IMR-90 (cell line): ENCODE measurements at regions not wholly inside any gene's neighbourhood (a gene's known extent, or its start where the extent isn't known, plus 50 kb on each side); places are given as distances from the start of the nearest gene placed in this dataset.
A peak's percentile ranks its signal among the peaks of the same experiment; 100 is the strongest.

Source experiments
- ATAC-seq: fragments of 200-7000 bp; cut with Tn5 transposase; 2 replicates; pipeline ENCODE4 v1.9.1; 2020; ENCODE audit warnings: low read depth, mild to moderate bottlenecking, moderate library complexity
- BruUV-seq: library from RNA; stranded (reverse); fragments of 400-500 nt; replicated peaks from 2 replicates; lab custom pipeline; 2021; lab: Mats Ljungman, UMichigan
- CTCF ChIA-PET: fragments of 300-600 bp; formaldehyde crosslinking; extraction: SDS; loops from one replicate; lab custom pipeline; 2021; ENCODE audit warnings: antibody characterized with exemption; lab: Yijun Ruan, JAX
- POLR2A ChIA-PET: fragments of 300-600 bp; sonication (Branson Sonifier 250); formaldehyde crosslinking; loops from one replicate; lab custom pipeline; 2022; ENCODE audit warnings: antibody characterized with exemption; ENCODE audit not compliant: unreplicated experiment; lab: Charles Lee
- DNase-seq: peaks from one replicate; pipeline ENCODE4 v3.0.0; 2013
- H2AFZ ChIP-seq: replicated peaks from 2 replicates; pipeline ENCODE3; 2013; ENCODE audit warnings: low read length, mild to moderate bottlenecking; ENCODE audit not compliant: poor library complexity
- H2AK5ac ChIP-seq: 2 replicates; pipeline ENCODE4 v1.6.1; 2013; ENCODE audit warnings: low read depth, low read length, inconsistent platforms
- H2AK9ac ChIP-seq: replicated peaks from 2 replicates; pipeline ENCODE3; 2013; ENCODE audit warnings: mild to moderate bottlenecking, low read depth, low read length, moderate library complexity; ENCODE audit not compliant: poor library complexity
- H2BK120ac ChIP-seq: 2 replicates; pipeline ENCODE4 v1.6.1; 2013; ENCODE audit warnings: low read depth, low read length, inconsistent platforms
- H2BK15ac ChIP-seq: 3 replicates; pipeline ENCODE4 v1.6.1; 2013; ENCODE audit warnings: low read depth, low read length, inconsistent platforms
- H2BK20ac ChIP-seq: 2 replicates; pipeline ENCODE4 v1.6.1; 2013; ENCODE audit warnings: low read depth, mild to moderate bottlenecking, inconsistent platforms, low read length, moderate library complexity
- H2BK5ac ChIP-seq: 2 replicates; pipeline ENCODE4 v1.6.1; 2013; ENCODE audit warnings: mild to moderate bottlenecking, low read depth, low read length, inconsistent platforms; ENCODE audit not compliant: poor library complexity, severe bottlenecking
- H3K14ac ChIP-seq: replicated peaks from 2 replicates; pipeline ENCODE4 v1.6.1; 2013; ENCODE audit warnings: low read depth, low read length, inconsistent platforms
- H3K18ac ChIP-seq: 2 replicates; pipeline ENCODE4 v1.6.1; 2013; ENCODE audit warnings: low read depth, low read length, control low read depth
- H3K23ac ChIP-seq: 2 replicates; pipeline ENCODE4 v1.6.1; 2013; ENCODE audit warnings: low read depth, low read length, inconsistent platforms
- H3K27ac ChIP-seq: 2 replicates; pipeline ENCODE4 v1.5.1; 2013; ENCODE audit warnings: mild to moderate bottlenecking, control low read depth, low read length; ENCODE audit not compliant: insufficient read depth
- H3K27me3 ChIP-seq: 2 replicates; pipeline ENCODE4 v1.6.1; 2013; ENCODE audit warnings: low read length; ENCODE audit not compliant: control insufficient read depth, insufficient read depth
- H3K36me3 ChIP-seq: 2 replicates; pipeline ENCODE4 v1.6.1; 2013; ENCODE audit warnings: low read length, mixed read lengths; ENCODE audit not compliant: control insufficient read depth, insufficient read depth
- H3K4ac ChIP-seq: 2 replicates; pipeline ENCODE4 v1.6.1; 2013; ENCODE audit warnings: low read depth, low read length, inconsistent platforms
- H3K4me1 ChIP-seq: 2 replicates; pipeline ENCODE4 v1.6.1; 2013; ENCODE audit warnings: low read length, mixed read lengths; ENCODE audit not compliant: control insufficient read depth, insufficient read depth
- H3K4me2 ChIP-seq: 2 replicates; pipeline ENCODE4 v1.6.1; 2013; ENCODE audit warnings: low read depth, mild to moderate bottlenecking, control low read depth, low read length, moderate library complexity
- H3K4me3 ChIP-seq: 2 replicates; pipeline ENCODE4 v1.5.1; 2013; ENCODE audit warnings: low read depth, mild to moderate bottlenecking, control low read depth, low read length, moderate library complexity; ENCODE audit not compliant: insufficient read depth
- H3K56ac ChIP-seq: 2 replicates; pipeline ENCODE4 v1.6.1; 2013; ENCODE audit warnings: low read length, inconsistent platforms; ENCODE audit not compliant: insufficient read depth; ENCODE audit errors: extremely low read depth
- H3K79me1 ChIP-seq, 2 experiments: 2 replicates each; pipeline ENCODE4 v1.6.1; 2013; ENCODE audit warnings: low read length in 2 of 2, inconsistent platforms in 1 of 2, low read depth in 1 of 2
- H3K9ac ChIP-seq: 2 replicates; pipeline ENCODE4 v1.6.1; 2013; ENCODE audit warnings: low read depth, low read length, control low read depth
- H3K9me1 ChIP-seq: 2 replicates; pipeline ENCODE4 v1.6.1; 2013; ENCODE audit warnings: low read length, inconsistent platforms; ENCODE audit not compliant: insufficient read depth
- H3K9me3 ChIP-seq: 2 replicates; pipeline ENCODE4 v1.6.1; 2013; ENCODE audit warnings: low read length; ENCODE audit not compliant: control insufficient read depth, insufficient read depth
- H4K20me1 ChIP-seq: 2 replicates; pipeline ENCODE4 v1.6.1; 2013; ENCODE audit warnings: low read length, inconsistent platforms; ENCODE audit not compliant: insufficient read depth
- H4K5ac ChIP-seq: 2 replicates; pipeline ENCODE4 v1.6.1; 2013; ENCODE audit warnings: mild to moderate bottlenecking, low read depth, low read length, control low read depth
- H4K8ac ChIP-seq, 2 experiments: 2 replicates each; pipeline ENCODE4 v1.6.1; 2013; ENCODE audit warnings: low read depth in 2 of 2, low read length in 2 of 2, control low read depth in 1 of 2, inconsistent platforms in 1 of 2
- H4K91ac ChIP-seq: 2 replicates; pipeline ENCODE4 v1.6.1; 2013; ENCODE audit warnings: low read depth, low read length, inconsistent platforms; ENCODE audit not compliant: insufficient read depth
- BHLHE40 ChIP-seq: fragments of 150-350 bp; IDR thresholded peaks from 2 replicates; pipeline ENCODE4 v1.6.1; 2016; ENCODE audit warnings: mild to moderate bottlenecking, low read depth, low read length
- CEBPB ChIP-seq: IDR thresholded peaks from 2 replicates; pipeline ENCODE4 v1.6.1; 2012; ENCODE audit warnings: low read depth, low read length, improper control_type of control experiment
- CHD1 ChIP-seq: IDR thresholded peaks from 2 replicates; pipeline ENCODE4 v1.6.1; 2012; ENCODE audit warnings: low read depth, low read length, improper control_type of control experiment
- FOS ChIP-seq: fragments of 150-350 bp; IDR thresholded peaks from 2 replicates; pipeline ENCODE4 v1.6.1; 2016; ENCODE audit warnings: low read depth, low read length
- MAFK ChIP-seq: IDR thresholded peaks from 2 replicates; pipeline ENCODE4 v1.6.1; 2012; ENCODE audit warnings: low read depth, low read length, improper control_type of control experiment
- MAZ ChIP-seq: IDR thresholded peaks from 2 replicates; pipeline ENCODE4 v1.6.1; 2012; ENCODE audit warnings: low read depth, mild to moderate bottlenecking, low read length, improper control_type of control experiment, moderate library complexity, borderline replicate concordance
- MXI1 ChIP-seq: IDR thresholded peaks from 2 replicates; pipeline ENCODE4 v1.6.1; 2012; ENCODE audit warnings: low read depth, mild to moderate bottlenecking, low read length, moderate library complexity, borderline replicate concordance
- NFE2L2 ChIP-seq: fragments of 150-350 bp; IDR thresholded peaks from 2 replicates; pipeline ENCODE4 v1.6.1; 2016; ENCODE audit warnings: low read depth, mild to moderate bottlenecking, low read length
- POLR2A ChIP-seq: IDR thresholded peaks from 2 replicates; pipeline ENCODE4 v1.6.1; 2012; ENCODE audit warnings: mild to moderate bottlenecking, low read depth, low read length
- RAD21 ChIP-seq: IDR thresholded peaks from 2 replicates; pipeline ENCODE4 v1.6.1; 2012; ENCODE audit warnings: low read length, improper control_type of control experiment
- RCOR1 ChIP-seq: IDR thresholded peaks from 2 replicates; pipeline ENCODE4 v1.6.1; 2012; ENCODE audit warnings: mild to moderate bottlenecking, low read length, improper control_type of control experiment; ENCODE audit not compliant: insufficient replicate concordance
- RFX5 ChIP-seq: IDR thresholded peaks from 2 replicates; pipeline ENCODE4 v1.8.0; 2012; ENCODE audit warnings: low read depth, mild to moderate bottlenecking, low read length, moderate library complexity
- SMC3 ChIP-seq: fragments of 150-350 bp; IDR thresholded peaks from 2 replicates; pipeline ENCODE4 v1.6.1; 2016; ENCODE audit warnings: low read depth, mild to moderate bottlenecking, antibody characterized with exemption, low read length, moderate library complexity
- WGBS, 2 experiments: methylation state at CpG; one replicate each; pipeline versions ENCODE4 v1.1.5 to v1.1.7; 2013; ENCODE audit warnings: missing lambda C conversion rate in 2 of 2; ENCODE audit not compliant: insufficient read length in 1 of 2; ENCODE audit errors: extremely low coverage in 2 of 2; 5-methylcytosine and 5-hydroxymethylcytosine counted together
- dilution Hi-C: fragments of 300-500 bp; cut with HindIII; formaldehyde crosslinking; loops from one replicate; pipeline ENCODE4 v1.14.3; 2018; ENCODE audit warnings: low sequenced_read_pairs; ENCODE audit not compliant: unreplicated experiment
- in situ Hi-C: fragments of 300-500 bp; cut with MboI; formaldehyde crosslinking; loops from 3 replicates; pipeline ENCODE4 v1.14.3; 2019; ENCODE audit warnings: low sequenced_read_pairs, inconsistent platforms, mixed read lengths
- intact Hi-C: fragments of 100-400 bp; cut with micrococcal nuclease; formaldehyde crosslinking; loops from 2 replicates; pipeline ENCODE4 v1.10.0; 2022
- TF ChIP-seq, protein P1 (sequence below): fragments of 150-350 bp; IDR thresholded peaks from 2 replicates; pipeline ENCODE4 v1.6.1; 2017; ENCODE audit warnings: mild to moderate bottlenecking, antibody characterized with exemption, low read length, low read depth
- TF ChIP-seq, protein P2 (sequence below): fragments of 150-350 bp; IDR thresholded peaks from 2 replicates; pipeline ENCODE4 v1.6.1; 2016; ENCODE audit warnings: low read depth, mild to moderate bottlenecking, low read length, moderate library complexity, borderline replicate concordance
- TF ChIP-seq, protein P3 (sequence below): conservative IDR thresholded peaks from 2 replicates; pipeline ENCODE4 v1.5.1; 2012; ENCODE audit warnings: mild to moderate bottlenecking, low read depth, low read length, improper control_type of control experiment

- no peak overlapping the region for H2AFZ ChIP-seq
- intact Hi-C loops: no loop called here
- POLR2A ChIA-PET: no interaction called here
Measured at GRCh38 chr4:125677665-125678307, 363.0 kb downstream of the FAT4 start.

More at GRCh38 chr4:125677665-125678307, 363.0 kb downstream of the FAT4 start:
- H3K9me1 ChIP-seq: no peaks in the 10 kb centered on the region
- H4K20me1 ChIP-seq: no peaks in the 10 kb centered on the region
- no peak overlapping the region for H4K8ac ChIP-seq
- CTCF ChIA-PET: no interaction called here
- no peak overlapping the region for H2BK20ac ChIP-seq
- WGBS, 2 experiments: no CpG with 5 or more reads among the region's 2 CpGs
- no peak overlapping the region for H2BK5ac ChIP-seq
- no peak overlapping the region for H2BK15ac ChIP-seq
- no peak overlapping the region for H3K4me3 ChIP-seq
- H3K18ac ChIP-seq: no peak overlapping the region
- DNase-seq (no peak), ATAC-seq (no peak)
- no peaks in the 10 kb centered on the region for H3K36me3 ChIP-seq
- H3K4me2 ChIP-seq: peak overlapping the region; percentile 75; the same call in 1 of the 2 replicates
- no peak overlapping the region for H3K9ac ChIP-seq
- dilution Hi-C loops (no loop called here), in situ Hi-C loops (no loop called here)
- H3K56ac ChIP-seq: no peak overlapping the region
- no peak for TF ChIP-seq CEBPB
- TF ChIP-seq RAD21: no peak
- TF ChIP-seq RCOR1: no peak
- no peak for TF ChIP-seq RFX5
- no peak for TF ChIP-seq CHD1
- TF ChIP-seq FOS: no peak
- no peak for TF ChIP-seq NFE2L2
- no peak for TF ChIP-seq MXI1
- no peak for TF ChIP-seq SMC3
- TF ChIP-seq, protein P1, sequence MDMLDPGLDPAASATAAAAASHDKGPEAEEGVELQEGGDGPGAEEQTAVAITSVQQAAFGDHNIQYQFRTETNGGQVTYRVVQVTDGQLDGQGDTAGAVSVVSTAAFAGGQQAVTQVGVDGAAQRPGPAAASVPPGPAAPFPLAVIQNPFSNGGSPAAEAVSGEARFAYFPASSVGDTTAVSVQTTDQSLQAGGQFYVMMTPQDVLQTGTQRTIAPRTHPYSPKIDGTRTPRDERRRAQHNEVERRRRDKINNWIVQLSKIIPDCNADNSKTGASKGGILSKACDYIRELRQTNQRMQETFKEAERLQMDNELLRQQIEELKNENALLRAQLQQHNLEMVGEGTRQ: no peak
- TF ChIP-seq, protein P2, sequence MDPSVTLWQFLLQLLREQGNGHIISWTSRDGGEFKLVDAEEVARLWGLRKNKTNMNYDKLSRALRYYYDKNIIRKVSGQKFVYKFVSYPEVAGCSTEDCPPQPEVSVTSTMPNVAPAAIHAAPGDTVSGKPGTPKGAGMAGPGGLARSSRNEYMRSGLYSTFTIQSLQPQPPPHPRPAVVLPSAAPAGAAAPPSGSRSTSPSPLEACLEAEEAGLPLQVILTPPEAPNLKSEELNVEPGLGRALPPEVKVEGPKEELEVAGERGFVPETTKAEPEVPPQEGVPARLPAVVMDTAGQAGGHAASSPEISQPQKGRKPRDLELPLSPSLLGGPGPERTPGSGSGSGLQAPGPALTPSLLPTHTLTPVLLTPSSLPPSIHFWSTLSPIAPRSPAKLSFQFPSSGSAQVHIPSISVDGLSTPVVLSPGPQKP: no peak
- no peak for TF ChIP-seq POLR2A
- no peak for TF ChIP-seq BHLHE40
- no peak for TF ChIP-seq MAFK
- TF ChIP-seq, protein P3, sequence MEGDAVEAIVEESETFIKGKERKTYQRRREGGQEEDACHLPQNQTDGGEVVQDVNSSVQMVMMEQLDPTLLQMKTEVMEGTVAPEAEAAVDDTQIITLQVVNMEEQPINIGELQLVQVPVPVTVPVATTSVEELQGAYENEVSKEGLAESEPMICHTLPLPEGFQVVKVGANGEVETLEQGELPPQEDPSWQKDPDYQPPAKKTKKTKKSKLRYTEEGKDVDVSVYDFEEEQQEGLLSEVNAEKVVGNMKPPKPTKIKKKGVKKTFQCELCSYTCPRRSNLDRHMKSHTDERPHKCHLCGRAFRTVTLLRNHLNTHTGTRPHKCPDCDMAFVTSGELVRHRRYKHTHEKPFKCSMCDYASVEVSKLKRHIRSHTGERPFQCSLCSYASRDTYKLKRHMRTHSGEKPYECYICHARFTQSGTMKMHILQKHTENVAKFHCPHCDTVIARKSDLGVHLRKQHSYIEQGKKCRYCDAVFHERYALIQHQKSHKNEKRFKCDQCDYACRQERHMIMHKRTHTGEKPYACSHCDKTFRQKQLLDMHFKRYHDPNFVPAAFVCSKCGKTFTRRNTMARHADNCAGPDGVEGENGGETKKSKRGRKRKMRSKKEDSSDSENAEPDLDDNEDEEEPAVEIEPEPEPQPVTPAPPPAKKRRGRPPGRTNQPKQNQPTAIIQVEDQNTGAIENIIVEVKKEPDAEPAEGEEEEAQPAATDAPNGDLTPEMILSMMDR: no peak
- TF ChIP-seq MAZ: no peak
- no peak overlapping the region for H3K4ac ChIP-seq
- H2AK5ac ChIP-seq: no peak overlapping the region
- H3K23ac ChIP-seq: no peak overlapping the region
- H3K27ac ChIP-seq: no peak overlapping the region
- 0 out of 2 replicates have a peak, but pooled peaks cover 2% of the 10 kb centered on the region for H3K4me1 ChIP-seq
- H3K79me1 ChIP-seq: no peaks in the 10 kb centered on the region
- H2BK120ac ChIP-seq: no peak overlapping the region
- no peak overlapping the region for H2AK9ac ChIP-seq
- H3K27me3 ChIP-seq: no peaks in the 10 kb centered on the region
- H4K5ac ChIP-seq: peak overlapping the region; percentile 11; the same call in 1 of the 2 replicates
- no peak overlapping the region for H4K91ac ChIP-seq
- H3K9me3 ChIP-seq: no peaks in the 10 kb centered on the region
- no peak overlapping the region for H3K14ac ChIP-seq
- BruUV-seq: no TSS peak
